Hindlimb muscle (tissue), 1 donor: ENCODE measurements at regions not wholly inside any gene's neighbourhood (a gene's known extent, or its start where the extent isn't known, plus 50 kb on each side); places are given as distances from the start of the nearest gene placed in this dataset.
"Not testable (repeated sequence)": the region's sequence is repeated elsewhere in the genome, so short reads cannot be mapped to it uniquely, and the experiment has no call there.

Experiments
- DNase-seq: peaks from one replicate; pipeline ENCODE4 v3.0.0-alpha.2; 2013

DNA sequence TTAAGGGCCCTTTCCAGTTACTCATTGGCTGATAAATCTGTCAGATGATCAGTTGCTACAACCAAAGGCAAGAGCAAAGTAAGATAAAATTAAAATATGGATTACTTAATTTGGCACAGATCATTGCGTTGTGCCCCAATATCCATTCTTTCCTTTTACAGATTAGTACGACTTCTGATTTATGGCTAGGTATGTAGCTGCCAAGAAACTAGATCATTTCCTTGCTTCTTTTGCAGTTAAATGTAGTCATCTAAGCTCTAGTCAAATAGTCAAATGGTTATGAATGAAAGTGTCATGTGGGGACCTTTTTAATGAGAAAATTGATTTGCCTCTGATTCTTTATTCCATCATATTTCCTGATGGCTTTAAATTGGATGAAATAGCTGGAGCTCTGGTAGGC, 1039.9 kb upstream of the FLRT2 start:
- DNase-seq = no peak

DNA sequence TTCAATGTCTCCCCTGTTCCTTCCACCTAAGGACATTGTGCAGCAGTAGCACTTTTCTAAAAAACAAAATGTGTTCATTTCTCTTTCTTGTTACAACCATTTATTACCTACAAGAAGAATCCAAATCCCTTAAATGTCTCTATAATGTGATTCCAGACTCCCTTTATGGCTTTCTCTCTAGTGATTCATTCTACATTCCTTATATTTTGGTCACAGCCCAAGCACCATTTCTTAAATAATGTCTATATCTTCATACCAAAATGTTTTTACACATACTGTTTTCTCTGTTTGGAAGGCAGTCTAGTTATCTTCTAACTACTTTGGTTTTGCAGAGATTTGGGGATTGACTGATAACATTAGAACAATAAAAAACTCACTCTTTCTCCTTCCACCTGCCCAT, 1037.3 kb upstream of the FLRT2 start:
- DNase-seq = no peak

DNA sequence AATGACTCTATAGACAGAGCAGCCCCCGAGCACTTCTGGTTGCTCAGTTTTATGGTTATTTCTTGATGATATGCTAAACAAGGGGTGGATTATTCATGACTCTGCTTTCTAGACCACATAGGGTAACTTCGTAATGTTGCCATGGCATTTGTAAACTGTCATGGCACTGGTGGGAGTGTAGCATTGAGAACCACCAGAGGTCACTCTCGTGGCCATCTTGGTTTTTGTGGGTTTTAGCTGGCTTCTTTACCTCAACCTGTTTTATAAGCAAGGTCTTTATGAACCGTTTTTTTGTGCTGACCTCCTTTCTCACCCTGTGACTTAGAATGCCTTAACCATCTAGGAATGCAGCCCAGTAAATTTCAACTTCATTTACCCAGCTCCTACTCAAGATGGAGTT, 1036.2 kb upstream of the FLRT2 start:
- DNase-seq = no peak

DNA sequence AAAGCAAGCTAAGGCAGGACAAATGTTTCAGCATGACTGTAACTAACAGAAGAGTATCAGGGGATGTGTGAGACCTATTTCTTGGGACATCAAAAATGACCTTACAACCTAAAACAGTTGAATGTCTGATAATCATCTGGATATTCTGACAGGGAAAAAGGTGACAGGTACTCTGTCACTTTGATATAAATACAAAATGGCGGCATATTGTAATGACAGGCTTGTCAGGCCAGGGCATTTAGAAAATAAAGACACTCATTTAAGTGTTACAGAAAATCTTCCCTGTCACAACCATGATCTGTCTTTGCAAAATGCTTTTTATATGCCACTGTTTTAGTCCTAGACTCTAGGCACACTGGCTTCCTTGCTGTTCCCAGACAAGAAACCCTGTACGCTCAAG, 1033.3 kb upstream of the FLRT2 start:
- no peak for DNase-seq

DNA sequence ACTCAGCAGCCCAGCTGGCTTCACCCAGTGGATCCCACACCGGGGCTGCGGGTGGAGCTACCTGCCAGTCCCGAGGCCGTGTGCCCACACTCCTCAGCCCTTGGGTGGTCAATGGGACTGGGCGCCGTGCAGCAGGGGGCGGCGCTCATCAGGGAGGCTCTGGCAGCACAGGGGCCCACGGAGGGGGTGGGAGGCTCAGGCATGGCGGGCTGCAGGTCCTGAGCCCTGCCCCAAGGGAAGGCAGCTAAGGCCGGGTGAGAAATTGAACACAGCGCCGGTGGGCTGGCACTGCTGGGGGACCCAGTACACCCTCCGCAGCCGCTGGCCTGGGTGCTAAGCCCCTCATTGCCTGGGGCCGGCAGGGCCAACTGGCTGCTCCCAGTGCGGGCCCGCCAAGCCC, 1017.1 kb upstream of the FLRT2 start:
- DNase-seq = not testable (repeated sequence)

DNA sequence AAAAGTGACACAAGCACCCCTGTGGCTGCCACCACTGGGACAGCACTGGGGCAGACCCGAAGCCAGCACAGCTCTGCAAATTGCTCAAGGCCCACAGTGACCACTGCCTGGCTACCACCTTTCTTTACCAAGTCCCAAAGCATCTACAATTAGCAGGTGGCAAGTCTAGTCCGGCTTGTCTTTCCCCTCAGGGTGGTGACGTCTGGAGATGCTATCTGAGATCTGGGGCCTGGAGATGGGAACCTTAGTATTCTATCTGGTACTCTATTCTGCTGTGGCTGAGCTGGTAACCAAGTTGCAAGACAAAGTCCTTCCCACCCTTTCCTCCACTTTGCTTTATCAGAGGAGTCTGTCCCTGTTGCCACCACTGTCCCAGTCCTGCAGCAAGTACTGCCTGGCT, 1010.1 kb upstream of the FLRT2 start:
- DNase-seq = no peak

DNA sequence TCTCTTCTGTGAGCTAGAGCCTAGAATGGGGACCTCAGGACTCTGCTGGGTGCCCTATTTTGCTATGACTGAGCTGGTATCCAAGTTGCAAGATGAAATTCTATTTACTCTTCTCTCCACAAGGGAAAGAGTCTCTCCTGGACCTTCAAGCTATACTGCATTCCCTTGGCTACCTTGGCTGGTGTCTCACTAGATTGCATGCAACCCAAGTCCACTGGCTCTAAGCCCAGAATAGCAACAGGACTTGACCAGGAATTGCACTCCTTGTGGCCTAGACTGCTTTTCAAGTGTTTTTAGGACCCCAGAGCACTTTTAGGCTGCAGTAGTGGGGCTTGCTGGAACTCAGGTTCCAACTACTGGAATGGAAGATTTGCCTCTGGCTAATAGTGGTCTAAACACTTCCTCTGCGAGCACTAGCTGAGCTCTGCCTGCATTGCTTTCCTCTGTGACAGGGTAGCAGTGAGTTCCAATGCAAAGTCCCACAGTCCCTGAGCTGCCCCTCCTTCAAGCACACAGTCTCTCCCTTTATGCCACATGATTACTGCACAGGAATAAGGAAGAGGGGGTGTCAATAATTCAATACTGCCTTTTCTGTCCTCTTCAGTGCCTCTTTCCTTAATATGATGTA, 1009.1 kb upstream of the FLRT2 start:
- no peak for DNase-seq

DNA sequence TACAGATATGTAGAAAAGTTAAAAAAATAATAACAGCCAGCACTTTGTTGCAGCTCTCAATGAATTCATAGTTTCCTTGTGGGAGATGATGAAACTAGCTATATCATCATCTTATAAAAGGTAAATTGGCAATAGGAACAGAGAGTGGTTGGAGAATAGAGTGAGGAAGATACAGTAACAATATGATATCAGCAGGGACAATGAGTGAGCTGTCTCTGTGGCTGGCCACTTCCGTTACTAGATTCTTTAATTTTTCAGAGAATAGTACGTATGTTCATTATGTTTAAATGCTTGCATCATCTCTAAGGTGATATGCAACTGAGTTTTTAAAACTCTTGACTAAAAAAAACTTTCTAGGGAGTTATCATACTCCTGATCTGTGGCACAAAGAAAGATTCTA, 1006.2 kb upstream of the FLRT2 start:
- no peak for DNase-seq

DNA sequence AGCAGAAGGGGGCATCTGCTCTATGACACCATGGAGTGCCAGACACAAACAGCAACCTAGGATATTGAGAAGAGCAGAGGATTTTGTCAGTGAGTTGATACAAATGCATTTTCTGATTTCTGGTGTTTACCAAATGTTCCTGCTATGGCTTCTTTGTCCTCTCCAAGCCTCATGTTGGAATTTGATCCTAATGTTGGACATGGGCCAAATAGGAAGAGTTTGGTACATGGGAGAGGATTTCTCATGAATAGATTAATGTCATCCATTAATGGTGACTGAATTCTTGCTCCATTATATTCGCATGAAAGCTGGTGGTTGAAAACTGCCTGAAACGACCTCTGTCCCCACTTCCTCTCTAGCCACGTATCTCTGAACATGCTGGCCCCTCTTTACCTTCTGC, 1002.2 kb upstream of the FLRT2 start:
- no peak for DNase-seq

DNA sequence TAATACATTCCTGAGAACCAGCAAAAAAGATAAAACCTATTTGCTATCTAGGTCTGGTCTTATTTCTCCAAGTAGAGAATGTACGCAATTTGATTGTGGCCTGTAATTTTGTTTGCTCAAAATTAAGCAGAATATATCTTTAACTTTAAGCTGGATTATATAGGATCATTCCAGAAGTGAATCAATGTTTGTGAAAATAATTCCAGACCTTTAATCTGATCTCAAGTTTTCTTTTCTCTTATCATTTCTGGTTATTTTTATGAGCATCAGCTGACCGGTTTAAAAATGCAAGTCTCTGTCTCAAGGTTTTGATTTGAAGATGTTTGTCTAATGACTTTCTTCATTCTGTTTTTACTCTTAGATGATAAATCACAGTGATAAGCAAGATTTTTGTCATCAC, 997.9 kb upstream of the FLRT2 start:
- no peak for DNase-seq

DNA sequence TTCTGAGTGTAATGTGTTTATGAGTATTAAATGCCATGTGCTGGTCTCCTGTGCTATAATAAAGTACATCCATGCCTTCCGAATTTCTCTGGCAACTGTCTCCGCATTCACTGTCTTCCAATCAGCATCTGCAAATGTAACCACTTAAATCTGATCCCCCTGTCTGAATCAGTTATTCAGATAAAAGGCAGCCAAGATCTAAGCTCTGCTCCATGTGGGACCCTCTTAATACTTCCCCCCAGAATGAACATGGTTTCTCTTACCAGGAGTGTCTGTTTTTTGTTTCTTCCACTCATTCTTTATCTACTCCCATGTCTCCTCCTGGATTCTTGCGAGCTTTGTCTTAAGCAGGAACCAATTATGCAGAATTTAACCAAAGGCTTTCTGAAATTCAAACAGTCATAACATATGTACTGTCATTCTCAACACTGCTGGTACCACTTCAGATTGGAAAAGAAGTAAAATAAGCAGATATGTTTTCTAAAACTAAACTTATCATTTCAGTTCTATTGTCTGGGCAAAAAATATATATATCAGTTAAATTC, 996.7 kb upstream of the FLRT2 start:
- DNase-seq = no peak

DNA sequence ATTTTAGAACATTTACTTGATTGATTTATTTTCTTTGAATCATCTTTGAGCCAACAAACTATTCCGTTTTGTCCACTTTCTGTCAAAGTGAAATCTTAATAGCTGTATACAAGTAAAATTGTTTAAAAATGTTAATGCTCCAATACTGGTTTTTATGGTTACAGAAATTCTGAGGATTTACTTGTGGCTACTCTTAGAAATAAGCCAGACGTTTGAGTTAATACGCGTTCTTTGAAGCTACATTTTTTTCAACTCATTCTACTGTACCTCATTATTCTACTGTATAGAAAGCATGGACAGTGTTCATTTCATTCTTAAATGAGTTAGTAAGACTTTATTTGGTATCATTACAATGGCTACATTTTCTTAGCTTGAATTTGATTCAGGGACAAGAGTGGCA, 996.2 kb upstream of the FLRT2 start:
- DNase-seq = no peak

DNA sequence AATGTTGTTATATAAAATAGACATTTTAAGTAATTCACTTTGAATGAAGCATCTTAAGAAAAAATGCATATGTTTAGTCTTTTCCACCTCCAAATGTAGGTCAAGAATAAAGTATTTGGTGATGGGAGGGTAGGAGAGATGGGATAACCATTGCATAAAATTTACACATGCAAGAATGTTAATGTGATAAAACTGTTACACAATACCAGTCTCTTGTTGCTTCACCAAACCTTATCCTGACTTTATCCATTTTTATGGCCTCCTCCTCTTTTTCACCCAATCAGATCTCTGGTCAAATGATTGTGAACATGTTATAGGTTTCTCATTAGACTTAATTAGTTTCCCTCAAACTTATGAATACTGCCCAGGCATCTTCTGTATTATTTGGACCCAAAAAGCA, 994.5 kb upstream of the FLRT2 start:
- no peak for DNase-seq

DNA sequence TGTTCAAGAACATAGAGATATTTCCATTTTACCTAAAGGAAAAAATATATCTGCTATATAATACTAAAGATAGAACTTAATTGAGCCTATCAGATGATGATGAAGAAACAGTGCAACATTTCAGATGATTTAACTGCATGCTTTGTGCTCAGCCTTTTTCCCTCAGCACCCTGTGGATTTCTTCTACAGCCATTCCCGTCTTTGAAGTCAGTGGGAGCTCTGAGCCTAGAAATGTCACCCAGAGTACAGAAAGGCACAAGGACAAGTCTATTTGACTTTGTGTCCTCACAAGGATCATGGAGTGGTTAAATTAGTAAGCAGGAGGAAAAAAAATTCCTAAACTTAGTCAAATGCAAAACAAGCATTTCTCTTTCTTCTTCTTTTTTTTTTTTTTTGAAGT, 994.0 kb upstream of the FLRT2 start:
- DNase-seq = no peak

DNA sequence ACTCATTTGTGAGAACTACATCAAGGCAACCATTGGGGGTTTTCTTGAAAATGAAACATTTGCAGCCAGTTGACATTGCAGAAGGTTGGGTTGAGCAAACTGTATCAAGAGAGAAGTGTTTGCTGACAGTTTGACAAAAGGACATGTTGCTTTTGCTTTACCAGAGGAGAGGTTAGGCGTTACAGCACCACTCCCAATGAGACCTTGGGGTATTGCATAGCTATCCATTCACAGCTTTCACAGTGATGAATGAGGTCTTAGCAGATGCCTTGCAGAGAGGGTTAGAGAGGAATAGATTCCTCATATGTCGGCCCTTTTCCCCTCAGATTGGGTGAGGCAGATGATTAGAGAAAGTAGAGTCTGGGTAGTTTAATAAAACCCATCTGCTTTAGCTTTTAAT, 988.9 kb upstream of the FLRT2 start:
- no peak for DNase-seq

DNA sequence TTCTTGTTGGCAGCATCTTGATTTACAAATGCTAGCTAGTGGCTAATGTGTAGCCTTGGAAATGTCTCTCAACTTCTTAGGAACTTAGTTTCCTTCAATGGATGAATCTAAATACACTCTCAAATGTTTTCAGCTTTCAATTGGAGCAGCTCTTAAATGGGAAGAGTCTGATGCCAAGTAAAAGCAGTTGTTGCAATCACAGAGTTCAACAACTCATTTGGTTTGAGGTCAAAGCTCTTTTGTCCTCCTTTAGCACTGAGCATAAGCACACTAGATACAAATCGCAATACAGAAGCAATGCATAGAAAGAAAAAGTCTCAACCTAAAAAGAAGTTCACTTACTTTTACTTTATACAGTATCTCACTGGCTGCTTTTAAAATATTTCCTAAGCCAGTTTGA, 986.1 kb upstream of the FLRT2 start:
- no peak for DNase-seq

DNA sequence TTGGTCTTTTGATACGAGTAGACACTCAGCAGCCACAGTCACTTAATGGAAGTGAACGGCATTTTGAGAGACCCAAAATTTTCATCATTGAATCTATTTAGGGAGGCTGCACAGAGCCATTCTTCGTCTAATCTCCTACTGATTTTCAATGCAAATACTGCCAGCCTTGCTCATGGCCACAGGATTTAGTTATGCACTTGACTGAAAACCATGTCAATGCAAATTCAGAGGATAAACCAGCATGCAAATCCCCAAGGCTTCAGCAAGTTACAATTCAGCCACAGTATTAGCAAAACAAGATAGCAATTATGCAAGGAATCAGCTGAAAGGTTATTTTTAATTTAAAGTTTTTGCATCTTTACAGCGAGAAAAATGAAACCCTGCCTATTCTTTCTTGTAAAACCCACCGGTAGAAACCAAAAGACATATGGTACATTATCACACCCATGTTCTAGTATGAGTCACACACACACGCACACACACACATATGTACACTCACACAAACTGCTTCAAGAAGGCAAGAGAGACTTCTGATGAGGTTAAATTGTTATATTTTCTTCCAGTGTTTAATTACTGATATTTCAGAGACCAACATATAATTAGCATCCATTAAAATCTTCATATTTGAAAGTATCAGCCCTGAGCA, 985.3 kb upstream of the FLRT2 start:
- DNase-seq = no peak

DNA sequence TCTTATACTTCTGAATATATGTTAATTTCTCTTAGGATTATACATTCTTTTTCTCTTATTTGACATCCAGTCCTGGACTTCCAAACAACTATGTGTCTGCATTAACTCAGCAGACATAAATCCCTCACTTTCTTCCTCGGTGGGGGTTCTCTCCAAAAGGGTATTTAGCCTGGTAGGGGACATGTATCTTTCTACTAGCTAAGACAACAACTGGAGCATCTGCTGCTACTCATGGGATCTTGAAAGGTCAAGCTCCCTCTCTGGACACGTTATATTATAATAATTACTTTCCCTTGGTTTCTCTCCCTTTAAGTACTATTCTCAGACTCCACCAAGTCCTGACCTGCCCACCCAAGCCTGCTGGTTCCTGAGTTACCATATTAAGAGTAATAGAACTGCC, 983.7 kb upstream of the FLRT2 start:
- DNase-seq = no peak

DNA sequence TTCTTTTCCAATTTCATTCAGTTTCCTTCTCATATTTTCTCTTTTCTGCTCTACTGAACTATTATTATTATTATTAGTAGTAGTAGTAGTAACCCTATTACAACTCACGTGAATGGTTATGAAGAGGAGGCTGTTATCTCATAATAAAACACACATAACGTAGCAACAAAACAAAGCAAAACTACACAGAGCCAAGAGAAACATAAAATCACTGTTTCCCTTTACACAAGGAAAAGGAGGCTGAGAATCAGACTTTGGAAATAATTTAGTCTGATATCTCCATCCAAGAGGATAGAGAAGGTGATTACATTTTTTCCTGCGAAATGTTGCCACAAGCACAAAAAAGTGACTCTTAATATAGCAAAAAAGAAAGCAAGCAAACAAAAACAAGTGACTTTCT, 975.8 kb upstream of the FLRT2 start:
- DNase-seq = no peak

DNA sequence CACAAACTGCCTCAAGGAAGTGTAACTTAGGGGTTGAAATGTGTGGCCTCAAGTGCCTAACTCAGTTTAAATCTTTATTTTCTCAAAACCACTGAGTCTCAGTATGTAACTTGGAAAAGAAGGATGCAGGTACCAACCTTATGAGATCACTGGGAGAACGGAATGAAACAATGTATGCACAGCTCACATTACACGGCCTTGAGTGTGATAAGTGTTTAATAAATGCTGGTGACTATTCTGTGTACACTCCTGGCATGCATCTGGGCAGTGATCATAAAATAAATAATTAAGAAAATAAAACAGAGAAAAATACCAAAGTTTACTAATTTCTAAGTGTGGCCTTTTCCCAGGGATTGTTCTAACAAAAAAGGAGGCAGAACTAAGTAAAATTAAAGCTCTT, 974.5 kb upstream of the FLRT2 start:
- DNase-seq = no peak

DNA sequence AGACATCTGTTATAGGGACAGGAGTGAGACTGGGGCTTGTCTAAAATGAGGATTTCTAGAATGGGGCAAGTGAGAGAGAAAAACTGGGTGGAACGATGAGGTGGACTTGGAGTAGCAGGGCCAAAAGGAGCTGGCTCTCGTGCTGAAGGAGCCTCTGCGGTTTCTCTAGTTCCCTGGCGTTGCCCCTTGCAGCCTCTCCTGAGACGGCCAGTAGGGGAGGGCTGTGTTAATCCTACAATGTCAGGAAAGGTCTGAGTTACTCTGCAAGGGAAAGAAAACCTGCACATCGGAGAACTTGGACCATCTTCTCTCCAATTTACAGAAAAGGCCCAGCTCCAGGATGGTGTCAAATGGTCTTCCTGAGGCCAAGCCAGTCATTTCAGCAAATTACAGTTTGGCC, 963.8 kb upstream of the FLRT2 start:
- DNase-seq = no peak

DNA sequence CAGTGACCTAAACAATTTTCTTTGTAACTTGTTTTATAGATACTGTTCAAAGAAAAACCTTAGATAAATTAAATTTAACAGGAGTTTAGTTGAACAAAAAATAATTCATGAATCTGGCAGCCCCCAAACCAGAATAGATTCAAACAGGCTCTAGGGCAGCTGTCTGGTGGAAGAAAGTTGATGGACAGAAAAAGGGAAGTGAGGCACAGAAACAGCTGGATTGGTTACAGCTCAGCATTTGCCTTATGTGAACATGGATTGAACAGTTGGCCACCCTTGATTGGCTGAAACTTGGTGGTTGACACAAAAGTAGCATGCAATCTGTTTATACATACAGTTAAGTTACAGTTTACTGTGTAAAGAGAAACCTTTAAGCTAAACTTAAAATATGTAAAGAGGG, 954.3 kb upstream of the FLRT2 start:
- no peak for DNase-seq

DNA sequence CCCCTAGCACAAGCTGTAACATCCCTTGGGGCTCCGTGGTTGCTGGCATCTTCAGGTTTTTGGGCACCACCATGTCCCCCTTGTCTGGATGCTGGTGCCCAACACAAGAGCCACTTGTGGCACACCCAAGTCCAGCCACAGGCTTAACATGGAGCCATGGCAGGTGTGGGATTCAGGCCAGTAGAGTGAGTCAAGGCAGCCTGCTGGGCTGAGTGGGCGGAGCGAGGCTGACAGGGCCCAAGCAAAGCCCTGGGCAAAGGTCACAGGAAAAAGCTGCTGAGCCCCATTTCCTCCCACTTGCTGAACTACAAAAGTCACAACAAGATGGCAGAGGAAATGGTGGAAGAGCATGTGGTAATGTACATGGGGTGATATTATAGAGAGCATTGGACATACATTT, 950.7 kb upstream of the FLRT2 start:
- no peak for DNase-seq

DNA sequence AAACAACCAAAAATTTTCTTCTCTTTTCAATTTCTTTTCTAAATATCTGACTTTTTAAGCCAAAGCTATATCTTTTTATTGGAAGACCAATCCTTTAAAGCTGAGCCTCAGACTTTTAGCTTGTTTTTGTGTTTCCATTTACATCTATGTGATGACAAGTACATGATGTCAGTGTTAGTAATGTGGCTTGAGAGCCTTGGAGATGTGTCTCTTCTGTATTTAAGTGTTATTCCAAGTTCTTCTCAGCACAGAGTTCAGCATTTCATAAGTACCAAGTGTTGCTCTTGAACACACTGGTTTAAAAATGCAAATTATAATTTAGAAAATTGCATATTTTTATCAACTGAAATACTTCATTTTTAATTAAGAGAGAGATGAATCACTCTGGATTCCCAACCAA, 948.9 kb upstream of the FLRT2 start:
- DNase-seq = no peak

DNA sequence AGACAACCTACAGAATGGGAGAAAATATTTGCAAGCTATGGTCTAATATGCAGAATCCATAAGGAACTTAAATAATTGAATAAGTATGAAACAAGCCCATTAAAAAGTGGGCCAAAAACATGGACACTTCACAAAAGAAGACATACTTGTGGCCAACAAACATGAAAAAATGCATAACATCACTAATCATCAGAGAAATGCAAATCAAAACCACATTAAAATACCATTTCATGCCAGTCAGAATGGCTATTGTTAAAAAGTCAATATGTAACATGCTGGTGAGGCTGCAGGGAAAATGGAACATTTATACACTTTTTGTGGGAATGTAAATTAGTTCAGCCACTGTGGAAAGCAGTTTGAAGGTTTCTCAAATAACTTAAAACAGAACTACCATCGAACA, 945.4 kb upstream of the FLRT2 start:
- no peak for DNase-seq
